ENCODE measurements at regions not wholly inside any gene's neighbourhood (a gene's known extent, or its start where the extent isn't known, plus 50 kb on each side); places are given as distances from the start of the nearest gene placed in this dataset.

DNA sequence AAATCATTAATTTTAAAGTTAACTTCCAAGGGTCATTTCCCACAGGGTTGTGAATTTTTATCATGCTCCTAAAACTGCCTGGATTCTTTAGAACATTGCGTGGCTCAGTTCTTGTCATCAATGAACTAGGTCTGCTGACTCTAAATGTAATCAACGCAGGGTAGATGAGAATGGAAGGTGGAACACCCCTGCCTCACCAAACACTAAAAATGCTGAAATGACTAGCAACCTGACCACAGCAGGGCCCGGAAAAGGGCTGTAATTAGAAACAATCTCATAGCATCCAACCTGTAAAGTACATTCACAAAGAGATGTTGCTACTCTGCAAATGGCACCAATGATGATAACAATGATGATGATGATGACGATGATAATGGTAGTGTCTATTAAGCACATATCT is 356.9 kb downstream of the DEPDC1B start:
- TF ChIP-seq, protein P1, sequence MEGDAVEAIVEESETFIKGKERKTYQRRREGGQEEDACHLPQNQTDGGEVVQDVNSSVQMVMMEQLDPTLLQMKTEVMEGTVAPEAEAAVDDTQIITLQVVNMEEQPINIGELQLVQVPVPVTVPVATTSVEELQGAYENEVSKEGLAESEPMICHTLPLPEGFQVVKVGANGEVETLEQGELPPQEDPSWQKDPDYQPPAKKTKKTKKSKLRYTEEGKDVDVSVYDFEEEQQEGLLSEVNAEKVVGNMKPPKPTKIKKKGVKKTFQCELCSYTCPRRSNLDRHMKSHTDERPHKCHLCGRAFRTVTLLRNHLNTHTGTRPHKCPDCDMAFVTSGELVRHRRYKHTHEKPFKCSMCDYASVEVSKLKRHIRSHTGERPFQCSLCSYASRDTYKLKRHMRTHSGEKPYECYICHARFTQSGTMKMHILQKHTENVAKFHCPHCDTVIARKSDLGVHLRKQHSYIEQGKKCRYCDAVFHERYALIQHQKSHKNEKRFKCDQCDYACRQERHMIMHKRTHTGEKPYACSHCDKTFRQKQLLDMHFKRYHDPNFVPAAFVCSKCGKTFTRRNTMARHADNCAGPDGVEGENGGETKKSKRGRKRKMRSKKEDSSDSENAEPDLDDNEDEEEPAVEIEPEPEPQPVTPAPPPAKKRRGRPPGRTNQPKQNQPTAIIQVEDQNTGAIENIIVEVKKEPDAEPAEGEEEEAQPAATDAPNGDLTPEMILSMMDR (IDR thresholded peaks at IDR 0.05) = no peak
- no peak for TF ChIP-seq POLR2A (IDR thresholded peaks at IDR 0.05)
